NCI-H2196 (cell line): ENCODE measurements at regions not wholly inside any gene's neighbourhood (a gene's known extent, or its start where the extent isn't known, plus 50 kb on each side); places are given as distances from the start of the nearest gene placed in this dataset.
"Not testable (repeated sequence)": the region's sequence is repeated elsewhere in the genome, so short reads cannot be mapped to it uniquely, and the experiment has no call there.

ENCODE experiments used
- DNase-seq: peaks from one replicate; lab custom pipeline; 2025; ENCODE audit not compliant: unreplicated experiment; lab: John Stamatoyannopoulos, UW

- no peak for DNase-seq
Measured at GRCh38 chr3:4218456-4219226, 84.5 kb upstream of the SETMAR start.

GRCh38 chr3:4219227-4219568, 84.0 kb upstream of the SETMAR start:
- DNase-seq, result no peak

- no peak for DNase-seq
Measured at GRCh38 chr3:4220065-4220464, 83.1 kb upstream of the SETMAR start.

GRCh38 chr3:4222574-4223175, 80.5 kb upstream of the SETMAR start:
- DNase-seq, result no peak

- no peak for DNase-seq
Measured at GRCh38 chr3:4223777-4224176, 79.4 kb upstream of the SETMAR start.

GRCh38 chr3:4224331-4224730, 78.8 kb upstream of the SETMAR start:
- no peak for DNase-seq

- no peak for DNase-seq
Measured at GRCh38 chr3:4225005-4225471, 78.1 kb upstream of the SETMAR start.

- no peak for DNase-seq
Measured at GRCh38 chr3:4228295-4228694, 74.9 kb upstream of the SETMAR start.

GRCh38 chr3:4231041-4231440, 72.1 kb upstream of the SETMAR start:
- no peak for DNase-seq

- DNase-seq, result no peak
Measured at GRCh38 chr3:4232798-4233197, 70.4 kb upstream of the SETMAR start.

- DNase-seq, result no peak
Measured at GRCh38 chr3:4233488-4233887, 69.7 kb upstream of the SETMAR start.

GRCh38 chr3:4234889-4235288, 68.3 kb upstream of the SETMAR start:
- no peak for DNase-seq

- DNase-seq, result no peak
Measured at GRCh38 chr3:4235690-4236089, 67.5 kb upstream of the SETMAR start.

- DNase-seq, result no peak
Measured at GRCh38 chr3:4241595-4242170, 61.5 kb upstream of the SETMAR start.

- no peak for DNase-seq
Measured at GRCh38 chr3:4245671-4246070, 57.5 kb upstream of the SETMAR start.

- no peak for DNase-seq
Measured at GRCh38 chr3:4247391-4247790, 55.8 kb upstream of the SETMAR start.

GRCh38 chr3:4250064-4250463, 53.1 kb upstream of the SETMAR start:
- no peak for DNase-seq

GRCh38 chr3:4251412-4251811, 51.8 kb upstream of the SETMAR start:
- DNase-seq, result no peak

- DNase-seq, result not testable (repeated sequence)
Measured at GRCh38 chr3:4253072-4253832, 49.9 kb upstream of the SETMAR start.
